ENCODE measurements at regions not wholly inside any gene's neighbourhood (a gene's known extent, or its start where the extent isn't known, plus 50 kb on each side); places are given as distances from the start of the nearest gene placed in this dataset.
"Not testable (repeated sequence)": the region's sequence is repeated elsewhere in the genome, so short reads cannot be mapped to it uniquely, and the experiment has no call there.

GRCh38 chr6:8810325-8810724, 375.0 kb upstream of the SLC35B3 start:
- Histone ChIP-seq H3K36me3 (ENCODE audit: low read depth) (no peaks in the 10 kb centered on the region), H3K9me3 (ENCODE audit: severe bottlenecking) (no peaks in the 10 kb centered on the region), H3K27ac (ENCODE audit: poor library complexity, severe bottlenecking) (no peak overlapping the region), H3K4me1 (ENCODE audit: insufficient read depth, poor library complexity, severe bottlenecking) (no peaks in the 10 kb centered on the region), H3K27me3 (ENCODE audit: insufficient read depth, poor library complexity, severe bottlenecking) (no peaks in the 10 kb centered on the region), H3K4me3 (ENCODE audit: severe bottlenecking) (no peak overlapping the region)
- no peak for ATAC-seq (ENCODE audit: low read depth)
- no peak for TF ChIP-seq CTCF (IDR thresholded peaks at IDR 0.05; ENCODE audit: poor library complexity, severe bottlenecking)
- DNase-seq (ENCODE audit: low spot score) = no peak

GRCh38 chr6:8809662-8810061, 374.3 kb upstream of the SLC35B3 start:
- Histone ChIP-seq H3K4me3 (ENCODE audit: severe bottlenecking) (no peak overlapping the region), H3K9me3 (ENCODE audit: severe bottlenecking) (no peaks in the 10 kb centered on the region), H3K36me3 (ENCODE audit: low read depth) (no peaks in the 10 kb centered on the region), H3K27ac (ENCODE audit: poor library complexity, severe bottlenecking) (no peak overlapping the region), H3K4me1 (ENCODE audit: insufficient read depth, poor library complexity, severe bottlenecking) (no peaks in the 10 kb centered on the region), H3K27me3 (ENCODE audit: insufficient read depth, poor library complexity, severe bottlenecking) (no peaks in the 10 kb centered on the region)
- ATAC-seq (ENCODE audit: low read depth) (no peak), DNase-seq (ENCODE audit: low spot score) (no peak)
- TF ChIP-seq CTCF (IDR thresholded peaks at IDR 0.05; ENCODE audit: poor library complexity, severe bottlenecking) = no peak

GRCh38 chr6:8803181-8803760, 367.9 kb upstream of the SLC35B3 start:
- no peaks in the 10 kb centered on the region for H3K27me3 ChIP-seq (ENCODE audit: insufficient read depth, poor library complexity, severe bottlenecking)
- TF ChIP-seq CTCF (IDR thresholded peaks at IDR 0.05; ENCODE audit: poor library complexity, severe bottlenecking) = no peak
- H3K27ac ChIP-seq (ENCODE audit: poor library complexity, severe bottlenecking) = no peak overlapping the region
- H3K4me1 ChIP-seq (ENCODE audit: insufficient read depth, poor library complexity, severe bottlenecking) = no peaks in the 10 kb centered on the region
- no peak overlapping the region for H3K4me3 ChIP-seq (ENCODE audit: severe bottlenecking)
- H3K36me3 ChIP-seq (ENCODE audit: low read depth) = no peaks in the 10 kb centered on the region
- no peak for DNase-seq (ENCODE audit: low spot score)
- H3K9me3 ChIP-seq (ENCODE audit: severe bottlenecking) = no peaks in the 10 kb centered on the region
- ATAC-seq (ENCODE audit: low read depth) = no peak

GRCh38 chr6:8802397-8802796, 367.1 kb upstream of the SLC35B3 start:
- not testable (repeated sequence) for H3K27me3 ChIP-seq (ENCODE audit: insufficient read depth, poor library complexity, severe bottlenecking); H3K4me3 ChIP-seq (ENCODE audit: severe bottlenecking); DNase-seq (ENCODE audit: low spot score); H3K9me3 ChIP-seq (ENCODE audit: severe bottlenecking); H3K4me1 ChIP-seq (ENCODE audit: insufficient read depth, poor library complexity, severe bottlenecking); H3K27ac ChIP-seq (ENCODE audit: poor library complexity, severe bottlenecking); ATAC-seq (ENCODE audit: low read depth); H3K36me3 ChIP-seq (ENCODE audit: low read depth)

- no peaks in the 10 kb centered on the region for H3K36me3 ChIP-seq (ENCODE audit: low read depth)
- H3K4me3 ChIP-seq (ENCODE audit: severe bottlenecking) = no peak overlapping the region
- no peak overlapping the region for H3K27ac ChIP-seq (ENCODE audit: poor library complexity, severe bottlenecking)
- DNase-seq (ENCODE audit: low spot score) (no peak), ATAC-seq (ENCODE audit: low read depth) (no peak)
- H3K4me1 ChIP-seq (ENCODE audit: insufficient read depth, poor library complexity, severe bottlenecking) = no peaks in the 10 kb centered on the region
- H3K9me3 ChIP-seq (ENCODE audit: severe bottlenecking) = no peaks in the 10 kb centered on the region
- H3K27me3 ChIP-seq (ENCODE audit: insufficient read depth, poor library complexity, severe bottlenecking) = no peaks in the 10 kb centered on the region
- no peak for TF ChIP-seq CTCF (IDR thresholded peaks at IDR 0.05; ENCODE audit: poor library complexity, severe bottlenecking)
Measured at GRCh38 chr6:8794420-8794819, 359.1 kb upstream of the SLC35B3 start.
